ENCODE measurements at regions not wholly inside any gene's neighbourhood (a gene's known extent, or its start where the extent isn't known, plus 50 kb on each side); places are given as distances from the start of the nearest gene placed in this dataset.
"Not testable (repeated sequence)": the region's sequence is repeated elsewhere in the genome, so short reads cannot be mapped to it uniquely, and the experiment has no call there.

DNA sequence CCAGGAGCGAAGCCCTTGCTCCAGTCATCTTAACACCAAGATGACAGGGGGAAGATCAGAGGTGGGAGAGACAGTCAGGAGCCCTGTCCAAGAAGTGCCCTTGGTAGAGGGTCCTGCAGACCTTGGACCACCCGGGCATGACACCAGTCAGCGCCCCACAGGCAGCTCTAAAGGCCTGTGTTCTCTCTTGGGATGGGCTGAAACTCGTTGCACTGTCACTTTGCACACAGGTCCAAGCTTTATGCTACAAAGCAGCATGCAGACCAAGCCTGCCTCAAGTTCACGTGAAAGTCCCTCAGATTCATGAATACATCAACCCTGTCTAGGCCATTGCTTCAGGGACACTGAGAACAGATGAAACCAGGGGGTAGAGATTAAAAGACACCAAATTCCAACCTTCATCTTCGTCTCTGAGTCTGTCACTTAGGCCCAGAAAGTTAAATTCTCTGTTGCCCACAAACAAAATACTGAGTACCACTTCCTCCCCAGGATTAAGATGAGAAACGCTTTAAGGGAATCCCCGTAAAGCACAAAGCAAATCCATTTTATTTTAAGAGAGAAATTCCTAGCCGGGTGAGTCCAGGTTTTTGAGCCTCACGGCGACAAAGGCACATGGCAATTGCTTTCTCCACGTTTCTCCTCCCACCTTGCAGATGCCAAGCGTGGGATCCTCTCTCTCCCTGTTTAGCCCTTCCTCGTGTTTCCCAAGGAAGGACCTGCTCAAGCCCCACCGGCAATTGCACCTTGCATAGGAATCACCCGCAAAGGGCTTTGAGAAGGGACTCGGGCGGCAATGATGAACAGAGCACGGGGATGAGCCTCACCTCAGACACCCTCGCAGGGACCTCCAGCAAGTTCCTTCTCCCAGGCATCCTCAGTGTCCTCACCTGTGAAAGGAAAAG is 75.0 kb upstream of the ID2 start:
- DNase-seq: no peak

DNA sequence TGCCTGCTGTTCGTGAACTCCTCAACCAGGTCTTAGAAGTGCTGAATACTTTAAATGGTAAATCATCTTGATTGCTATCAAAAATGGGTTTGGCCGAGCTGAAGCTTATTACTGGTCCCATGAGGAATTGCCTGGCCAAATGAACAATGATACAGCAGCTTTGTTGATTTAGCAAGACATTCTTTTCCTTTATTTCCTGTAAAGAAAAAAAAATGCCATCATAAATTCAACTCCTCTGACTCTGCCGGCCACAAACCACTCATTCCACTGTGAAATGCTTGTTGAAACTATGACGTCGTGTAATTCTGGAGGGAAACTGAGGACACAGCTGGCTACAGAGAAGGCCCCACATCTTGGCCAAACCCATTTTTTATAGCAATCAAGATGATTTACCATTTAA is 74.2 kb upstream of the ID2 start:
- no peak for DNase-seq

DNA sequence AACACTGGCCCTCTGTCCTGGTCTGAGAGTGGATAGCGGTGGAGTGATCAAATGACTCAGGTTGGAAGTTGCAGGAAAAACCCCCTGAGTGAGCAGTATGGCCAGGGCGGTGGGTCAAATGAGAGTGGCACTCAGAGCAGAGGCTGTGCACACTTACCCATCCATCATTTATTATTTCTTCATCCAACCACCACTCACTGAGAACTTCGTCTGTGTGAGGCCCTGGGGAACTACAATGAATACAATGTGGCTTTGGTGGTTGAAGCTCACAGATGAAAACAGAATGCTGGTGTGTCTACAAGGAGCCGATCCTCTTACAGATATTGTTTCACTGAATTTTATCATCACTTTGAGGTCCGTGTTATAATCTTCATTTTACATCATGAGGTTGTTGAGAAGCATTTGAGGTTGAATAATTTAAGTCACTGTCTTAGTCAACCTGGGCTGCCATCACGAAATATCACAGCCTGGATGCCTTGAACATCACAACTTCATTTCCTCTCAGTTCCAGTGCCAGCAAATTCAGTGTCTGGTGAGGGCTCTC is 73.4 kb upstream of the ID2 start:
- DNase-seq: no peak

DNA sequence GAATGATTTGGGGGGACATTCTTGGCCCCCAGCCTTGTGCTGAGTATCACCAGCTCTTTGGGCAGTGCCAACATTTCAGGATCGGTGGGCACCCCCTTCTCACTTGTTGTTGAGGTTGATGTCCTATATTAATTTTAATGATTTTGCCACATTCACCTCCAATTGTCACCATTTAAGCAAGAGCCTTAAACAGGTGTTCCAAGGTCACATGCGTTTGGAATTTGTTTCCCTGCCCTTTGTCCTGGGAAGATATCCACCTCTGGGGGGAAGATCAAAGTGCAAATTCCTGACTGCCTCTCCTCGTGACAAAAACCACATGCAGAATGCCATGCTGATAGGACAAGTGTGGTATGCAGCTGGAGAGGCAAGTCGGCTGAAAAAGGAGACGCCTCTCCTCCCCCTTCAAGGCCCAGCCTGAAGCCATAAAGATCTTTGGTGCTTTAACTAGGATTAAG is 72.5 kb upstream of the ID2 start:
- DNase-seq: no peak

DNA sequence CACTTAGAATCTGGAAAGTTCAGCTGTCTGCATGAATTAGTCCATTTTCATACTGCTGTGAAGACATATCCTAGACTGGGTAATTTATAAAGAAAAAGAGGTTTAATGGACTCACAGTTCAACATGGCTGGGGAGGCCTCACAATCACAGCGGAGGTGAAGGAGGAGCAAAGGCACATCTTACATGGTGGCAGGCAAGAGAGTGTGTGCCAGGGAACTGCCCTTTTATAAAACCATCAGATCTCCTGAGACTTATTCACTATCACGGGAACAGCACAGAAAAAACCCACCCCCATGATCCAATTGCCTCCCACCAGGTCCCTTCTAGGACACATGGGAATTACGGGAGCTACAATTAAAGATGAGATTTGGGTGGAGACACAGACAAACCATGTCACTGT is 71.1 kb upstream of the ID2 start:
- DNase-seq: not testable (repeated sequence)

DNA sequence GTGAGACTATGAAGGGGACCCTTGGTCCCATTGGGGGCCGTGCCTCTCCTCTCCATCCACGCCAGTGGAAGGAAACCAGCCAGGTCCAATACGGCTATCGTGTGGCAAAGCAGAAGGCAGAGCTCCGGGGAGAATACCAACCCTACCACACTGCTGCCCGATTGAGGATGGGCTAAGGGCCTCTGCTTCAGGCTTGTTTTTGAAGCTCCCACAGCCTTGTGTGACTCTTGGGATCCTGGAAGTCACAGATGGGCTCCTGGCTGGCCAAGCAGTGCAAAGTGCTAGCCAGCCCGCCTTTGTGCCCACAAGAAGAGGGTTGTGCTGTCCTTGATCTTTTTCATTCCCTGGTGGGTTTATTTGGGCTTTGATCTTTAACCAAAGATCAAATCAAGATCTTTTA is 70.6 kb upstream of the ID2 start:
- DNase-seq: no peak

DNA sequence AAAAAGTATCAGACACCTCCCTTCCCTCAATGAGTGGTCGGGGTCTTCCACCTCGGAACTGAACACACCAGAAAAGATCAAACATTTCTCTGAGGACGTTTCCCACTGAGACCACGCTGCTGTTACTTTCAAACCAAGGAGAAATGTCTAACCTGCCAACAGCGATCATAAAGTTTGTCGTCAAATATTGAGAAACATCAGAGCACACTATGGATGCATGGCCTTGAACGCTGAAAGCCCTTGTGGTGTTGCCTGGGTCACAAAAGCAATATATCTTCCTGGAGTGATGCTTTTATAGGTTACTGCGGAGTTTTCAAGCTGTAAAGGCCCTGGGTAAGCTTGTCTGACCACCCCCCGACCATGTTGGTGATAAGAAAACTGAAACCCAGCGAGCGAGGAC is 70.2 kb upstream of the ID2 start:
- DNase-seq: no peak

DNA sequence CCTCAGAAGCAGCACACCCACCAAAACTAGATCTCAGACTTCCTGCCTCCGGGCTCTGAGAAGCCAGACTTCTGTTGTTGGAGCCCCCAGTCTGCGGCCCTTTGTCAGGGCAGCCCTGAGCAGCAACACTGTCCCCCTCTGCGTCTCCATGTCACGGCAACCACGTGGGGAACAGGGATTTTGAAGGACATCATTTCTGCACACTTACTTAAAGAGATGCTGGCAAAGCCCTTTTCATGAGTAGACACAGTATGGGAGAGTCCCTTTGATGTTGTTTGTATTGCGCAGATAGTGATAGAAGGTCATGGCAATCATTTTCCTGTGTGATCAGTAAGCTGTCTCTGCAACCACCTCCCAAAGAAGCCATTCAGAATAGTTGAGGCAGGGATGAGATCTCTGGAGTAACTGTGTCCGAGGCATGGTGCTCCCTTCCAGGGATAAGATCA is 69.1 kb upstream of the ID2 start:
- DNase-seq: no peak

DNA sequence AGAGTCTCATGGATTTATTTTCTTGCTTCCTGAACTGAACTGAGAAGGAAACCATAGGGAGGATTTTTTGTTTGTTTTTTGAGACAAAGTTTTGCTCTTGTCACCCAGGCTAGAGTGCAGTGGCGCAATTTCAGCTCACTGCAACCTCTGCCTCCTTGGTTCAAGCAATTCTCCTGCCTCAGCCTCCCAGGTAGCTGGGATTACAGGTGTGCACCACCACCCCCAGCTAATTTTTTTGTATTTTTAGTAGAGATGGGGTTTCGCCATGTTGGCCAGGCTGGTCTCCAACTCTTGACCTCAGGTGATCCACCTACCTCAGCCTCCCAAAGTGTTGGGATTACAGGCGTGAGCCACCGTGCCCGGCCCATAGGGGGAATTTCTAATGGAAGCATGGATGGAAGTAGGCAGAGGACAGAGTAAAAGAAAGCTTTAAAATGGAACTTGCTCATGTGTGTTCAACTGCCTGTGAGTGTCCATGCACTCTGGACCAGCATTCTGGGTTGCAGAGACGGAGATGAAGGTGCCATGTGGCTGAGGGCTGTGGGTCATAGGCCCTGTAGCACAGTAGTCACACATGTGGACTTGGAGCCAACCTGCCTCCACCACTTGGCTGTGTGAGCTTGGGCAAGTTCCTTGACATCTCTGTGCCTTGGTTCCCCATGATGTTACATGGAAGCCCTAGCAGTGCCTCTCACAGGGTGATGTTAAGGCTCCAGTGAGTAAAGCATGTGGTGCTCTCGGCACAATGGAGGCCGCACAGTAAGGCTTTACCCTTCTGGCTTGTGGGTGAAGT is 68.5 kb upstream of the ID2 start:
- DNase-seq: not testable (repeated sequence)

DNA sequence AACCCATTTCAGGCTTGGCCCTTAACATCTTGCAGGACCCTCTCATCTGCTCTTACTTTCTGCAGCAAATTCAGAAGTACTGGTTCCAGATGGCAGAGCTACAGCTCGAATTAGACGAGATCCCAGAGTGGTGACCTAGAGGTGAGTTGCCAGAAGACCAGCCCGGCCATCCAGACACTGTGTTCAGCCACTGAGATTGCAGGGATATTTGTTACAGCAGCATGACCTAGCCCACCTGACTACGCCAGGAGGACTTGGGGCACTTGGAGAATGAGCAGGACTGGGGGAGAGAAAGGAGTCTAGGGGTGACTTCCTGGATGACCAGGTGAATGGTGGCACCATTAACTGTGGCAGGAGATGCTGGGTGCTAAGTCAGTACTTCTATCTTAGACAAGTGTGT is 67.2 kb upstream of the ID2 start:
- DNase-seq: no peak

DNA sequence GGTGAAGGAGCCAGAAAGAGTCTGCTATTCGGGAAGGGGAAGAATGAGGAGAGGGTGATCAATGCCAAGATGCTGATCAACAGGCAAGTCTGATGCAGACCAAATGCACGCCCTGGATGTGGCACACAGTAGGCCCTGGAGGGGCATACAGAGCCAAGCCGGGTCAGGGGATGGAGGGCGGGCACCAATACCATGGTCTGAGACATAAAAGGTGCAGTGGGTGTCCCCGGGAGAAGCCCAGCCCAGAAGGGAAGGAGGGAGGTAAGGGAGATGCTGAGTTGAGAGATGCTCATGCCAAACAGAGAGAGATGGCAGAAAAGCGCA is 66.6 kb upstream of the ID2 start:
- no peak for DNase-seq

DNA sequence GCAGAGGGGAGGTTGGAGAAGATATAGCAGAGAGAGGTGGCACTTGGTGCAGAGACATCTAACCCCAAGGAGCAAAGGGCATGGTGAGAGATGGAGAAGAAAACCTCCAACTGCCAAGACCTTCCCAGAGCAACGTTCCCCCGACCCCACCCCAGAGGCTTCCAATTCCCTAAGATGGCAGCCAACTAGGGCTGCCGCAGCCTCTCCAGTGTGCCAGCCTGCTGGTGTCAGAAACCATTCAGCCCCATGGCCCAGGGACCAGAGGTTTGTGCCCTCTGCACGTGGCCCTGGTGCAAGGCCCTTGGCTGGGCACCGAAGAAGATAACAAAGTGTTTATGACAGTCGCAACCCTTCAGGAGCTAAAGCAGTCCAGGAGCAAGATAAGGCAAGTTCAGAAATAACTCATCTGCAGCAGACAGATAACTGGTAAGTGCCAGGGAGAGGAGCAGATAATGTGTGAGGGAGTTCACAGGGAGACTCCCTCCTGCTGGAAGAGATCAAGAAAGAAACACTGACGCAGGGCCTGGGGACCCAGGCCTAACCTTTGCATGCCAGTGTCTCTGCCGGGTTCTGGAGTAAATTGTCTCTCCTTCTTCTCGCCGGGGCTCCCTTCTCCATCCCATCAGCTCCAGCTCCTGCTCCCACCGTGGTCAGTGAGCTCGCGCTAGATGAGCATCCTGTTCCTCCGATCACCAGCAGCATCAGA is 66.1 kb upstream of the ID2 start:
- DNase-seq: no peak

DNA sequence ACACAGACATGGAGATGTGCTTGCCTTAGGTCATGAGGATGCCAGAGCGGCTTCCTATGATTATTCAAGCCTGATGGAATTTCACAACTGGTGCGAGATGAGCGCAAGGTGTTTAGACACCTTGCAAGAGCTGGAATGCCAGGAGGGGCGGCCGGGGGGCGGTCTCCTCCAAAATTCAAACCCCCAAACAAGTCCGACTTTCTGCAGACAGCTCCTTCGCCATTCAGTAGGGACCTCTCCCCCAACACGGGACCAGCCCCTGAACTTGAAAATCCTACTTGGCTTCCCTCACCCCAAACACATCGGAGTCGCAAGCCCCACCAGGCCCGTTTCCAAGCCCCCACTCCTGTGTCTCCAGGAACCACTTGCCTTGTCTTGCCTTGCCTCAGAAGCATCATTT is 64.8 kb upstream of the ID2 start:
- no peak for DNase-seq

DNA sequence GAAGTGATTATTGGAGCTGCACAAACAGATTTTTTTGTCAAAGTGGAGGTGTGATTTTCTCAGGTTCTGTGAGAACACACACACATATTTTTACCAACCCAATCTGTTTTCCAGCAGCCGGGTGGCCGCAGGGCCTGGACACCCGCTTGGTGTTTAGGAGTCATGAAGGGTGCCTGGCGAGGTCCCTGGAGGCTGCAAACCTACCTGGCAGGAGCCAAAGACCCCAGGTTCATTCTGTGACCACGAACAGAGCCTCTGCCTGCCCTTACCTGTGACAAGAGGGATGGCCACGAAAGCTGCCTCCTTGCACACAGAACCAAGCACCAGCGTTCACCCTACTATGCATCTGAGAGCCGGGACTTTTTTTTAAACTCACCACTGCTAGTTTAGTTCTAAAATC is 64.3 kb upstream of the ID2 start:
- DNase-seq: no peak

DNA sequence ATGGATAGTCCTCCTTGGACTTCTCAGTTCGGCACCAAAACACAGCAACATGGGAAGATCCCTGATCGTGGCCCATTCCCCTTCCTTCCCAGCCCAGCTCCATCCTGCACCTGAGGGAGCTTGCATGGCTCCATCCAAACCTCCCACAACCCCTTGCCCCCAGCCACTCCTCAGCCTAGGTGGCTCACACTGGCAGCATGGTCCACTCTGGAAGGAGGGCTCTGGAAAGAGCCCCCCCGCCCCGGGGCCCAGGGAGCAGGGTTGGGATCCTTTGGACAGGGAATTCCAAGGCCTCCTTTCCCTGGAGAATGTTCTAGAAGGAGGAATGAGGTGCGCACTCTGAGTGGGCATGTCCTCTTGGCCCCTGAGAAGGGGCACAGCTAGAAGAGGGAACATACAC is 62.8 kb upstream of the ID2 start:
- no peak for DNase-seq

DNA sequence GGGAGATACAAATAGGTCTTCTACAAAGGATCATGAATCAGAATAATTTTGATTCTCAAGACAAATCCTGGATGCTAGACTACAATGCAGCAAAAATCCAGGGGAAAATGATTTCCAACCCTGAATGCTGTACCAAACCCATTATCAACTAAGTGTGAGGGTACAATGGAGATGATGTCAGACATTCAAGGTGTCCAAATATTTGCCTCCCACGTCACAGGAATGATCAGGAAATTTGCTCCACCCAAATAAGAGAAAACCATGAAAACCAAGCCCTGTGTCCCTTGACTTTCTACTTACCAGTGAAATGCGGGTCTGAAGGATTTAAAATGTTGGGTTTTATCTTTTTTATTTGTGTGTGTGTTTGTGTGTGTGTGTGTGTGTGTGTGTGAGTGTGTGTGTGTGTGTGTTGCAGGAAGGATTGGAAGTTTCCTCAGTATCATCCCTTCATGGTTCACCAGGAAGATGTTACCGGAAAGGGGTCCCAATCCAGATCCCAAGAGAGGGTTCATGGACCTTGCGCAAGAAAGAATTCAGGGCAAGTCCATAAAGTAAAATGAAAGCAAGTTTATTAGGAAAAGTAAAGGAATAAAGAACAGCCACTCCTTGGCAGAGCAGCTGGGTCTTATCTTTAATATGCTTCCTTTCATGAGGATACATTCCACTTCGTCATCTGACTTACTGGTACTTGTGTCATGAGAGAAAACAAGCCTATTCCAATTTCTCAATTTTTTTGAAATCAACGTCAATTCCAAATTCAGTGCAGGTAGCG is 61.1 kb upstream of the ID2 start:
- DNase-seq: no peak

DNA sequence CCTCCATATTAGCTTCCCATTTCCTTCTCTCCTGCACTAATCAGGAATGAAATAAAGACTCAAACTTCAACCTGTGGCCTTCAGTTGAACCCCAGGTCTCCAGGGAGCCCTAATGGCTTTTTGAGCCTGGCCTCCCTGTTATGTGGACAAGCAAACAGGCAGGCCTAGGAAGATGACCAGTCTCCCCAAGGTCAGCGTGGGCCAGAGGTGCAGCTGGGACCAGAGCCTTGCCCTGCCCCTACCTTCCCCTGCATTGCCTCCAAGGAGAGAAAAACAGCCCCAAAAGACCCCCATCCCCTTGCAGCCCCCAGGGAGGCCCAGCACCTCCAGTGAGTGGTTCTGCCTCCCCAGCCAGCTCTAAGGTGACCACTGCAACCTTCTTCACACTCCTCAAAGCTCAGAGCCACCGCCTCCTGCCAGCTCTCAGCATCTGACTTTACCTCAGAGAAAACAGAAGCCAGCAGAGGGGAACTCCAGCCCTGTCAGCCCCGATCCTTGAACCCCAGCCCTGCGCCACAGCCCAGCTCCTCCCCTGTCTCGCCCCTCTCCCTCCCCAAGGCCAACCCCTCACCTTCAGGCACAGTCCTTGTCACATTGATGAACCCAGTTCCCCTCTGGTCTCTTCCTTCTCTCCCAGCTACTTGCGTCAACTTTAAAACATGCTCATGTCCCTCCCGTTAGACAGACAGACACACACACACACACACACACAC is 59.5 kb upstream of the ID2 start:
- no peak for DNase-seq

DNA sequence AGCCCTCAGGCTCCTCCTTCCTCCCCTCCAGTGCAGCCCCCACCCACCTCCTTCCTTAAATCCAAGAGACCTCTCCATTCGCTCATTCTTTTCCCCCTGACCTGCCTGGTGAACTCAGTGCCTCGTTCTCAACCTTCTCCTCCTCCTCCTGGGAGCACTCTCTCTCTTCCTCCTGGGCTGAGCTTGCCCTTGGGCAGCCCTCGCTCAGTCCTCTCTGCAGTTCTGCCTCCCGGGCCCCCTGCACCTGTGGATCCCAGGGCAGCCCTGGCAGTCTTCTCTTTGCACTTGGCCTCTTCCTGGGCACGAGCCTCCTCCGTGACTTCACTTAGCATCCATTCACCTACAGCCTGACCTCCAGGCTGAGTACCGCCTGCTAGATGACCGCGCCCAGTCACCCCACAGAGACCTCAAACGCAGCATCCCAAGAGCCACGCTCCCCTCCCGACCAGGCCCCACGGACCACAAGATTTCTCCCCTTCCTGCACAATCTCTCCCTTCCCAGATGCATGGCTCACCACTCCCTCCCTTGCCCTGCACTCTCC is 58.9 kb upstream of the ID2 start:
- DNase-seq: no peak

DNA sequence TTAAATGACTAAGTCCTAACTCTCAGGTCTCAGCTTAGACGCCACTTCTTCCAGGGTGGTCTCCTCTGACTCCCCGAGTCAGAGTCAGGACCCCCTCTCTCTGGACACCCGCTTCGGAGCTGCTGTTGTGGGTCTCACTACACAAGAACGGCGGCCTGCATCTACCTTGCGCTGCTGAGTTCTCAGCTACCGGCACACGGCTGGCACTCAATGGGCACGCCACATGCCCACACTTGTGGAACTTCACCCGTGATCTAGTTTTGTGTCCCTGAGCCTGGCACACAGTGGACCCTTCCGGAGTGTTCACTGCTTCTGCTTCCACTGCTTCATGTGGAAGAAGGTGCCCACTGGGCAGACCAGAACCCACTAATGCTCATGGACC is 58.3 kb upstream of the ID2 start:
- DNase-seq: no peak

DNA sequence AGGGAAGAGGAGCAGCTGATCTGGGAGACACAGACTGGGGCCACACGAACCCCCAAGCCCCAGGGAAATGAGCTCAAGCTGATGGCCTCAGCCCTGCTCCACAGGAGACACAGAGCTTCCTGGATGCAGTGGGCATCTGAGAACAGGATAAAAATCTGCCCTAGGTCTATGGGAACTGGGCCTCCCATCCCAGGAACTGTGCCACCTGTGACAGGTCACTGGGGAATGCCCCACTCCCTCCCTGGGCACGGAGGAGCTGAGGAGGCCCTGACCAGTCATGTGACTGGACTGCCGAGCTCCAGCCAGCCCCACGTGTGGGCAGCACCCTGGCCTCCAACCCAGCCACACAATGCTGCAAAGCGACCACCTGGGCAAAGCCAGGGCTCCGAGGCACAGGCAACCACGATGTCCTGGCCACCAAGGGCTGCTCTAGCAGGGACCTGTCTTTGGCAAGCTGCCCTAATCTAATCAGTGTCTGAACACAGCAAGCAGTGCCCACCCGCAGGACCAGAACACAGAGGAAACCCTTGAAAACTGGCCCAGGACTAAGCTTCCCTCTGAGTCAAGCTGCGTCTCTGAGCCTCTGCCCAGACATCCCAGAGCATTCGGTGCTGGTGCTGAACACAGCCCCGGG is 57.8 kb upstream of the ID2 start:
- DNase-seq: no peak

DNA sequence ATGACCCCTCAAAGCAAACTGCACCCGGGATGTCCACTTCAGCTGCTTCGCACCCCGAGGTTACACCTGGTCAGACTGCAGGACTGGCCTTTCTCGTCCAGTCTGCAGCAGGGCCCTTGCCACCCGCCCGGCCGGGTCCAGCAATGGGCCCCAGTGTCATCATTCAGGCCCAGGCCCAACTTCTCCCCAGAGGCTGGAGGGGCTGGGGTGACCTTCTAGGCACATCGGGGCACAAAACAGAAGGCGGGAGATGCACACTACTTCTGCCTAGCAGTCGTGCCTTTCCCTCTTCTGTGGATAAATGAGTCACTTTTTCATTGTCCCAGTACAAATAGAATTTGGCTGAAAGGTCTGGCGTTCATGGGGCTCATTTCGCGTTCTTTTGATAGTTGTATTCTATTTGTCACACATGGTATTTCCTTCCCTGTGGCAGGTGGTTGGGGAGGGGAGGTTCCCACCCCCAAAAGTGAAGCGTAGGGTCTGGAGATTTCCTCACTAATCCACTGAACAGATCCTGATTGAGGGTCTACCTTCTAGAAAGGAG is 56.9 kb upstream of the ID2 start:
- no peak for DNase-seq
